OCI-LY1 (cell line): ENCODE measurements at regions not wholly inside any gene's neighbourhood (a gene's known extent, or its start where the extent isn't known, plus 50 kb on each side); places are given as distances from the start of the nearest gene placed in this dataset.

Experiments
- CTCF ChIP-seq: fragments of 200-600 bp; sonication (generic), shearing (Covaris generic); IDR thresholded peaks from 2 replicates; pipeline ENCODE4 v1.5.1; 2017; ENCODE audit warnings: mild to moderate bottlenecking, antibody characterized with exemption, low read length, moderate library complexity, mixed read lengths
- EZH2 ChIP-seq: fragments of 200-600 bp; sonication (generic), shearing (Covaris generic); IDR thresholded peaks from 2 replicates; pipeline ENCODE4 v1.8.0; 2017; ENCODE audit warnings: borderline replicate concordance, mixed run types, mild to moderate bottlenecking, antibody characterized with exemption, low read length, moderate library complexity, mixed read lengths

DNA sequence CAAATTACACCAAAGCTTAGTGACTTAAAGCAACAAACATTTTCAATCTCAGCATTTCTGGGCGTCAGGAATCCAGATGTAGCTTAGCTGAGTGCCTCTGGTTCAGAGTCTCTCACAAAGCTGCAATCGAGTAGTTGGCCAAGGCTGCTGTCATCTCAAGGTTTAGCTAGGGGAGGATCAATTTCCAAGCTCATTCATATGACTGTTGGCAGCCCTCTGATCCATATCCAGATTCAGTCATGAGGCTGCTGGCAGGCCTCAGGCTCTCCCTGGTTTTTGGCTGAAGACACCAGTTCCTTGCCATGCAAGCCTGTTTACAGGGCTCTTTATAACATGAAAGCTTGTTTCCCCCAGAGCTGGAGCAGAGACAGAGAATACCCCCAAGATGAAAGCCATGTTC, 419.5 kb upstream of the TLE4 start:
- TF ChIP-seq CTCF: no peak
- TF ChIP-seq EZH2: no peak
